Posterior vena cava (tissue), 2 donors: ENCODE measurements at regions not wholly inside any gene's neighbourhood (a gene's known extent, or its start where the extent isn't known, plus 50 kb on each side); places are given as distances from the start of the nearest gene placed in this dataset.

ENCODE experiments used
- DNase-seq: peaks from one replicate; pipeline ENCODE4 v3.0.0-alpha.2; 2020; ENCODE audit warnings: low spot score
- intact Hi-C, 2 donors: fragments of 100-400 bp; cut with DNase I; formaldehyde crosslinking; loops; one replicate each; pipeline versions ENCODE4 v1.14.1 to v1.14.2; 2022 to 2023
- donor health status: DM: yes; HTN: yes; CAD: no.
- donor health status: DM: yes; HTN: yes; CAD: no.

- intact Hi-C loops, result no loop called here
- DNase-seq, result no peak
Measured at GRCh38 chr12:77384941-77385340, 319.6 kb upstream of the E2F7 start.

- DNase-seq, result no peak
- intact Hi-C loops, result no loop called here
Measured at GRCh38 chr12:77382096-77382742, 316.9 kb upstream of the E2F7 start.

GRCh38 chr12:77377622-77378021 lies 312.3 kb upstream of the E2F7 start:
- no peak for DNase-seq
- intact Hi-C loops, result no loop called here

- DNase-seq, result no peak
- intact Hi-C loops, result no loop called here
Measured at GRCh38 chr12:77377116-77377515, 311.7 kb upstream of the E2F7 start.

- DNase-seq, result no peak
- intact Hi-C loops, result no loop called here
Measured at GRCh38 chr12:77374673-77375072, 309.3 kb upstream of the E2F7 start.

- no peak for DNase-seq
- intact Hi-C loops, result no loop called here
Measured at GRCh38 chr12:77372494-77372893, 307.1 kb upstream of the E2F7 start.

- intact Hi-C loops, result no loop called here
- no peak for DNase-seq
Measured at GRCh38 chr12:77372026-77372425, 306.7 kb upstream of the E2F7 start.

GRCh38 chr12:77368379-77368778 lies 303.0 kb upstream of the E2F7 start:
- no peak for DNase-seq
- intact Hi-C loops, result no loop called here

GRCh38 chr12:77366616-77367015 lies 301.2 kb upstream of the E2F7 start:
- DNase-seq, result no peak
- intact Hi-C loops, result no loop called here

- intact Hi-C loops, result no loop called here
- DNase-seq, result no peak
Measured at GRCh38 chr12:77364400-77364799, 299.0 kb upstream of the E2F7 start.

GRCh38 chr12:77362509-77363210 lies 297.3 kb upstream of the E2F7 start:
- intact Hi-C loops, result no loop called here

GRCh38 chr12:77357655-77358054 lies 292.3 kb upstream of the E2F7 start:
- intact Hi-C loops, result no loop called here
- no peak for DNase-seq

More at GRCh38 chr12:77362509-77363210, 297.3 kb upstream of the E2F7 start:
- DNase-seq, result no peak

GRCh38 chr12:77354766-77355362 lies 289.5 kb upstream of the E2F7 start:
- intact Hi-C loops, result no loop called here
- DNase-seq, result no peak

GRCh38 chr12:77352946-77353345 lies 287.6 kb upstream of the E2F7 start:
- no peak for DNase-seq
- intact Hi-C loops, result no loop called here

- no peak for DNase-seq
- intact Hi-C loops, result no loop called here
Measured at GRCh38 chr12:77351860-77352259, 286.5 kb upstream of the E2F7 start.

GRCh38 chr12:77349689-77350370 lies 284.5 kb upstream of the E2F7 start:
- intact Hi-C loops, result no loop called here
- DNase-seq, result no peak

GRCh38 chr12:77347017-77347416 lies 281.6 kb upstream of the E2F7 start:
- intact Hi-C loops, result no loop called here
- DNase-seq, result no peak

- no peak for DNase-seq
- intact Hi-C loops, result no loop called here
Measured at GRCh38 chr12:77345336-77345735, 280.0 kb upstream of the E2F7 start.

GRCh38 chr12:77344651-77345050 lies 279.3 kb upstream of the E2F7 start:
- intact Hi-C loops, result no loop called here
- no peak for DNase-seq

- intact Hi-C loops, result no loop called here
- no peak for DNase-seq
Measured at GRCh38 chr12:77343291-77343690, 277.9 kb upstream of the E2F7 start.
